PFSK-1 (cell line): ENCODE measurements at regions not wholly inside any gene's neighbourhood (a gene's known extent, or its start where the extent isn't known, plus 50 kb on each side); places are given as distances from the start of the nearest gene placed in this dataset.

Experiments
- FOXP2 ChIP-seq: optimal IDR thresholded peaks from 2 replicates; pipeline ENCODE3; 2011; ENCODE audit warnings: borderline replicate concordance, control low read depth, inconsistent platforms; ENCODE audit not compliant: insufficient read depth; ENCODE audit errors: extremely low read length, extremely low read depth
- POLR2AphosphoS5 ChIP-seq: IDR thresholded peaks from 2 replicates; pipeline ENCODE4 v1.6.1; 2012; ENCODE audit warnings: low read depth, mild to moderate bottlenecking, control low read depth, low read length, moderate library complexity
- SIN3A ChIP-seq: IDR thresholded peaks from 2 replicates; pipeline ENCODE4 v1.6.1; 2012; ENCODE audit warnings: mild to moderate bottlenecking, low read length, moderate library complexity, borderline replicate concordance; ENCODE audit not compliant: insufficient read depth
- TAF1 ChIP-seq: IDR thresholded peaks from 2 replicates; pipeline ENCODE4 v1.6.1; 2012; ENCODE audit warnings: low read length, control low read depth, borderline replicate concordance; ENCODE audit not compliant: insufficient read depth
- TF ChIP-seq, protein P1 (sequence below), 2 experiments: IDR thresholded peaks; 2 replicates each; pipeline versions ENCODE4 v1.6.1 to v1.8.0; 2011 to 2012; ENCODE audit warnings: low read depth in 2 of 2, low read length in 2 of 2, control low read depth in 1 of 2, inconsistent platforms in 1 of 2, mild to moderate bottlenecking in 1 of 2, moderate library complexity in 1 of 2; ENCODE audit not compliant: insufficient read depth in 1 of 2

DNA sequence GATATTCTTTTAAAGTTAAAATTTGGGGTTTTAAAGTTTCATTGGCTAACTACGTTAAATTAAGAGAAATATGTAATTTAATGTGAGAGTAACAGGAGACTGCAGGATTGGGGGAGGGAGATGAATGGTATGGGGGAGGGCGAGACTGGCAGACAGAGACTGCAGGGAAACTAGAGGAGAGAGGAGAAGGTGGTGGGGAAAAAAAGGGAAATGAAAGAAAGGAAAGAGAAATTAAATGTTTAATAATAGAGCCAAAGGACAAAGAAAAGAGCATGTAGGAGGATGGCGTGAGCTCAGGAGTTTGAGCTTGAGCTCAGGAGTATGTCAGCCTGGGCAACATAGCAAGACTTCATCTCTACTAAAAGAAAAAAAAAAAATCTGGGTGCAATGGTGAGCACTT is 115.9 kb downstream of the RFC3 start:
- TF ChIP-seq, protein P1, sequence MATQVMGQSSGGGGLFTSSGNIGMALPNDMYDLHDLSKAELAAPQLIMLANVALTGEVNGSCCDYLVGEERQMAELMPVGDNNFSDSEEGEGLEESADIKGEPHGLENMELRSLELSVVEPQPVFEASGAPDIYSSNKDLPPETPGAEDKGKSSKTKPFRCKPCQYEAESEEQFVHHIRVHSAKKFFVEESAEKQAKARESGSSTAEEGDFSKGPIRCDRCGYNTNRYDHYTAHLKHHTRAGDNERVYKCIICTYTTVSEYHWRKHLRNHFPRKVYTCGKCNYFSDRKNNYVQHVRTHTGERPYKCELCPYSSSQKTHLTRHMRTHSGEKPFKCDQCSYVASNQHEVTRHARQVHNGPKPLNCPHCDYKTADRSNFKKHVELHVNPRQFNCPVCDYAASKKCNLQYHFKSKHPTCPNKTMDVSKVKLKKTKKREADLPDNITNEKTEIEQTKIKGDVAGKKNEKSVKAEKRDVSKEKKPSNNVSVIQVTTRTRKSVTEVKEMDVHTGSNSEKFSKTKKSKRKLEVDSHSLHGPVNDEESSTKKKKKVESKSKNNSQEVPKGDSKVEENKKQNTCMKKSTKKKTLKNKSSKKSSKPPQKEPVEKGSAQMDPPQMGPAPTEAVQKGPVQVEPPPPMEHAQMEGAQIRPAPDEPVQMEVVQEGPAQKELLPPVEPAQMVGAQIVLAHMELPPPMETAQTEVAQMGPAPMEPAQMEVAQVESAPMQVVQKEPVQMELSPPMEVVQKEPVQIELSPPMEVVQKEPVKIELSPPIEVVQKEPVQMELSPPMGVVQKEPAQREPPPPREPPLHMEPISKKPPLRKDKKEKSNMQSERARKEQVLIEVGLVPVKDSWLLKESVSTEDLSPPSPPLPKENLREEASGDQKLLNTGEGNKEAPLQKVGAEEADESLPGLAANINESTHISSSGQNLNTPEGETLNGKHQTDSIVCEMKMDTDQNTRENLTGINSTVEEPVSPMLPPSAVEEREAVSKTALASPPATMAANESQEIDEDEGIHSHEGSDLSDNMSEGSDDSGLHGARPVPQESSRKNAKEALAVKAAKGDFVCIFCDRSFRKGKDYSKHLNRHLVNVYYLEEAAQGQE (IDR thresholded peaks at IDR 0.05; ENCODE audit: insufficient read depth in 1 of 2, low read depth in 2 of 2, low read length in 2 of 2), result no peak
- TF ChIP-seq SIN3A (no peak), FOXP2 (no peak), TAF1 (no peak), POLR2AphosphoS5 (no peak)

DNA sequence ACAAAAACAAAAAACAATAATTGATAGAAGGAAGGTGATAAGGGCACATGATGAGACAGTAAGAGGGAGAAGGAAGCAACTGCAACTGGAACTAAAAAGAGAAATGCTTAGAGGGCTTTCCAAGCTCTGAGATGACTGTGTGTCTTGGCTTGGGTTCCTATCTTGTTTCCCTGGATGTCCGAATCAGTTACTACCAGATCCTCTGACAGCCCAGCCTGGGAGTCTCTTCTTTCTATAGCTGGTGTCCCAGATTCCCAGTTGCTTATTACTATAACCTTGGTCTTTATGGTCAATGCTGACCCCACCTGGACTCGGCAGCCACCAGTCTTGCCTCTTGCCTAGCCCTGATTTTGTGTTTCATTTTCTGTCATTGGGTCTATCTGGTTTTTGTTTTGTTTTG is 116.4 kb downstream of the RFC3 start:
- TF ChIP-seq POLR2AphosphoS5 (no peak), FOXP2 (no peak), SIN3A (no peak), TAF1 (no peak)
- TF ChIP-seq, protein P1 (IDR thresholded peaks at IDR 0.05; ENCODE audit: insufficient read depth in 1 of 2, low read depth in 2 of 2, low read length in 2 of 2), result no peak

DNA sequence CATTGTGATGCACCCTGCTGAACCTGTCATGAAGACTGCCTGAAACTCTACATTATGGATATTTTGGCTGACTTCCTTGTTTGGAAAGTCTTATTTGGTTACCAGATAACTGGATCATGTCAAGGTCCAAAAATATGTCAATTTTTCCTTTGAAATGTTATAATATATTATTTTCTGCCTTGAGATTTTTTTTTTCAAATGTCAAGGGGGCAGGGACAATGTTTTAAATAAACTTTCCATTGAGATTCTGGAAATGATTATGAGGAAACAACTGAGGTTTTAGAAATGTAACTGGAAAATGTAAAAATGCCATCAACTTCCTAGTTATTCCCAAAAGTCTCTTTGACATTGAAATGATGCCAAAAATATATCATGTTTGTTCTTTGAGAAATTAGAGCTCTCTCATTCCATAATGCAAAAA is 117.0 kb downstream of the RFC3 start:
- TF ChIP-seq SIN3A, result no peak
- TF ChIP-seq FOXP2, result no peak
- no peak for TF ChIP-seq TAF1
- TF ChIP-seq POLR2AphosphoS5, result no peak
- TF ChIP-seq, protein P1 (IDR thresholded peaks at IDR 0.05; ENCODE audit: insufficient read depth in 1 of 2, low read depth in 2 of 2, low read length in 2 of 2), result no peak

DNA sequence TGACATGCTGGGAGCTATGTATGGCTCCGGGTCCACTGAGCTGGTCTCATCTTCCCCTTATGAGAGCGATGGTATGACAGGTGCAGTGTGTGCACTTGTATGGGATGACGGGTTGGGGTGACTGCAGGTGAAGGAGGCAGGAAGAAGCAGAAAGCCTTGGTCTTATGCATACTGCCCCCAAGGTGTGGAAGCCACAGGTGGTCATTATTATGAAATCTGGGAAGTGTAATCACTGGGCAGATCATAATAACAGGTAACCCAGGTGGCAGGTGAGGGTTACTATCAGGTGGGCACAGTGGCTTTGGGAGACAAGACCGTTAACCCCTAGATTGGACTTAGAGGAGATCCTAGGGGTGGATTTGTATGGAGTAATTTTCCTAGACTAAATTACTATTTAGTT is 118.0 kb downstream of the RFC3 start:
- TF ChIP-seq, protein P1 (IDR thresholded peaks at IDR 0.05; ENCODE audit: insufficient read depth in 1 of 2, low read depth in 2 of 2, low read length in 2 of 2), result no peak
- no peak for TF ChIP-seq FOXP2

DNA sequence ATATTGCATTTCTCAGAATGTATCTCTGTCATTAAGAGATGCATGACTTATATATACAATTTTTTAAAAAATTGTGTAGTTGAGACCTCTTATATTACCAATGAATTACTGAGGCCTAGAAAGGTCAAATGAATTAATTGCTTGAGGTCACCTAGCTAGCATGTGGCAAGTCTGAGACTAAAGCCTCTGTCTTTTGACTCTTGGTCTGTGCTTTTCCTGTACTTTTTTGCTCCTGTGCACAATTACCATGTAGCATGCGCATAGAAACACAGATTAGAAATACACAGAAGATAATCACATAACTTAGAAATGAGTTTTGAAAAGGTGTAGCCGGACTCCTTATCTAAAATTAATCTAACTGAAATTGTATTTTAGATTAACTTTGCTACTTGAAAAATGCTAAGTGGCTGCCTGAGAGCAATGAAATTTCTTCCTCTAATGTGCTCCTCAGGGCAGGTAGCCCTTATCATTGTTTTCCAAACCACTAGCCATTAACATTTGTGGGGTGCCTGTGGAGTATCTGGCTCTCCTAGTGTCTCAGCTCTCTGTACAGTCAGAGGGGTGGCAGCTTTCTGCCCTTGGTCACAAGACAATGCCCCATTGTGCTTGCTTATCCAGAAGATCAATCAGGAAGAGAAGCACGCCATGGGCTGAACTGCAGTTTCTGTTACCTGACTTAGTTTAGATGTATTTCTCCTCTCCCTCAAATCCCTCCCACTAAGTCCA is 119.6 kb downstream of the RFC3 start:
- TF ChIP-seq, protein P1 (IDR thresholded peaks at IDR 0.05; ENCODE audit: insufficient read depth in 1 of 2, low read depth in 2 of 2, low read length in 2 of 2), result no peak
- no peak for TF ChIP-seq POLR2AphosphoS5
- no peak for TF ChIP-seq SIN3A
- TF ChIP-seq FOXP2, result no peak
- no peak for TF ChIP-seq TAF1
